GM23338 (cell line): ENCODE measurements at regions not wholly inside any gene's neighbourhood (a gene's known extent, or its start where the extent isn't known, plus 50 kb on each side); places are given as distances from the start of the nearest gene placed in this dataset.

Source experiments
- ATAC-seq: fragments of 200-7000 bp; cut with Tn5 transposase; 3 replicates; pipeline ENCODE4 v1.9.1; 2020
- DNase-seq: peaks from one replicate; pipeline ENCODE4 v3.0.0-alpha.2; 2015; ENCODE audit warnings: low spot score
- H2AFZ ChIP-seq: fragments of 200-600 bp; sonication (generic); 2 replicates; pipeline ENCODE4 v1.8.0; 2016; ENCODE audit warnings: antibody characterized with exemption, mild to moderate bottlenecking, moderate library complexity
- H3F3A ChIP-seq: fragments of 200-600 bp; sonication (generic); replicated peaks from 2 replicates; pipeline ENCODE4 v1.8.0; 2017; ENCODE audit warnings: antibody characterized with exemption, mixed run types, low read depth
- H3K27ac ChIP-seq: fragments of 200-600 bp; sonication (generic); 2 replicates; pipeline ENCODE4 v1.6.1; 2016; ENCODE audit warnings: low read depth
- H3K27me3 ChIP-seq: fragments of 200-600 bp; sonication (generic); 2 replicates; pipeline ENCODE4 v1.8.0; 2016; ENCODE audit warnings: mild to moderate bottlenecking, mixed run types, moderate library complexity; ENCODE audit not compliant: insufficient read depth
- H3K36me3 ChIP-seq: fragments of 200-600 bp; sonication (generic); 2 replicates; pipeline ENCODE4 v1.8.0; 2016; ENCODE audit warnings: mild to moderate bottlenecking; ENCODE audit not compliant: insufficient read depth
- H3K4me1 ChIP-seq: fragments of 200-600 bp; sonication (generic); 2 replicates; pipeline ENCODE4 v1.8.0; 2016; ENCODE audit warnings: mild to moderate bottlenecking, moderate library complexity; ENCODE audit not compliant: insufficient read depth
- H3K4me2 ChIP-seq: fragments of 200-600 bp; sonication (generic); 2 replicates; pipeline ENCODE4 v1.7.1; 2017; ENCODE audit warnings: mixed run types
- H3K4me3 ChIP-seq: fragments of 200-600 bp; sonication (generic); 2 replicates; pipeline ENCODE4 v1.6.1; 2016; ENCODE audit warnings: mixed run types
- H3K79me2 ChIP-seq: fragments of 200-600 bp; sonication (generic); replicated peaks from 2 replicates; pipeline ENCODE4 v1.8.0; 2017; ENCODE audit warnings: mild to moderate bottlenecking; ENCODE audit not compliant: insufficient read depth
- H3K9me2 ChIP-seq: fragments of 200-600 bp; sonication (generic); 2 replicates; pipeline ENCODE4 v1.8.0; 2017; ENCODE audit not compliant: insufficient read depth
- H4K20me1 ChIP-seq: fragments of 200-600 bp; sonication (generic); replicated peaks from 2 replicates; pipeline ENCODE4 v1.8.0; 2017; ENCODE audit warnings: mild to moderate bottlenecking; ENCODE audit not compliant: insufficient read depth
- H3K27ac Mint-ChIP-seq: 2 replicates; pipeline ENCODE4 v1.8.0; 2020; ENCODE audit warnings: inconsistent platforms, mild to moderate bottlenecking, moderate library complexity, mixed read lengths
- H3K27me3 Mint-ChIP-seq: 3 replicates; pipeline ENCODE4 v1.8.0; 2022; ENCODE audit warnings: low read depth, mild to moderate bottlenecking, moderate library complexity, mixed read lengths, inconsistent platforms; ENCODE audit not compliant: insufficient read depth, poor library complexity
- H3K36me3 Mint-ChIP-seq: 3 replicates; pipeline ENCODE4 v1.8.0; 2021; ENCODE audit warnings: low read depth, mild to moderate bottlenecking, inconsistent platforms, moderate library complexity, mixed read lengths
- H3K4me1 Mint-ChIP-seq: 3 replicates; pipeline ENCODE4 v1.8.0; 2020; ENCODE audit warnings: mild to moderate bottlenecking, inconsistent platforms, mixed read lengths
- H3K4me3 Mint-ChIP-seq: 3 replicates; pipeline ENCODE4 v1.8.0; 2021; ENCODE audit warnings: moderate library complexity, mild to moderate bottlenecking, inconsistent platforms, mixed read lengths
- H3K9me3 Mint-ChIP-seq: 3 replicates; pipeline ENCODE4 v1.8.0; 2020; ENCODE audit warnings: moderate library complexity, mild to moderate bottlenecking, inconsistent platforms, mixed read lengths
- CREB1 ChIP-seq: fragments of 250-450 bp; sonication (Bioruptor Pico); IDR thresholded peaks from 2 replicates; pipeline ENCODE4 v1.5.0; 2020; ENCODE audit warnings: low read depth, mild to moderate bottlenecking, moderate library complexity
- CTCF ChIP-seq, 2 experiments: fragments of 200-600 bp in 1 of 2; sonication (generic) in 1 of 2; conservative IDR thresholded peaks; 2 replicates each; pipeline versions ENCODE4 v1.5.1 to v1.6.1; 2016 to 2017; ENCODE audit warnings: antibody characterized with exemption in 2 of 2, low read depth in 2 of 2, mild to moderate bottlenecking in 2 of 2, moderate library complexity in 1 of 2
- ETS1 ChIP-seq: IDR thresholded peaks from 2 replicates; pipeline ENCODE4 v1.6.1; 2016; ENCODE audit warnings: antibody characterized with exemption
- EZH2 ChIP-seq: fragments of 200-600 bp; sonication (generic); IDR thresholded peaks from one replicate; pipeline ENCODE4 v1.8.0; 2017; ENCODE audit warnings: antibody characterized with exemption, mild to moderate bottlenecking, low read depth; ENCODE audit not compliant: unreplicated experiment
- EZH2phosphoT487 ChIP-seq: fragments of 200-600 bp; sonication (generic); IDR thresholded peaks from one replicate; pipeline ENCODE4 v1.8.1; 2018; ENCODE audit warnings: antibody characterized with exemption; ENCODE audit not compliant: unreplicated experiment
- JUNB ChIP-seq: IDR thresholded peaks from one replicate; pipeline ENCODE4 v1.6.1; 2016; ENCODE audit warnings: antibody characterized with exemption; ENCODE audit not compliant: unreplicated experiment
- NANOG ChIP-seq: IDR thresholded peaks from 2 replicates; pipeline ENCODE4 v1.6.1; 2016; ENCODE audit warnings: antibody characterized with exemption, borderline replicate concordance
- POLR2AphosphoS5 ChIP-seq: IDR thresholded peaks from 2 replicates; pipeline ENCODE4 v1.6.1; 2016; ENCODE audit warnings: antibody characterized with exemption, low read depth
- REST ChIP-seq: IDR thresholded peaks from one replicate; pipeline ENCODE4 v1.6.1; 2018; ENCODE audit warnings: antibody characterized with exemption; ENCODE audit not compliant: unreplicated experiment
- STAT1 ChIP-seq: IDR thresholded peaks from one replicate; pipeline ENCODE4 v1.6.1; 2016; ENCODE audit warnings: antibody characterized with exemption; ENCODE audit not compliant: unreplicated experiment
- ZNF114 ChIP-seq: fragments of 250-450 bp; sonication (Bioruptor Pico); IDR thresholded peaks from 2 replicates; pipeline ENCODE4 v1.5.0; 2020; ENCODE audit warnings: mild to moderate bottlenecking, moderate library complexity
- ZNF331 ChIP-seq: fragments of 250-450 bp; sonication (Bioruptor Pico); IDR thresholded peaks from 2 replicates; pipeline ENCODE4 v1.5.0; 2020; ENCODE audit warnings: low read depth, mild to moderate bottlenecking, moderate library complexity
- ZNF462 ChIP-seq: fragments of 250-450 bp; sonication (Bioruptor Pico); IDR thresholded peaks from 2 replicates; pipeline ENCODE4 v1.5.0; 2020; ENCODE audit warnings: mild to moderate bottlenecking, moderate library complexity

GRCh38 chr20:61193164-61193563 is 58.9 kb upstream of the CDH4 start:
- H3K4me1 ChIP-seq = no peaks in the 10 kb centered on the region
- H3K36me3 ChIP-seq = no peaks in the 10 kb centered on the region
- H3K79me2 ChIP-seq = no peaks in the 10 kb centered on the region
- Mint-ChIP-seq H3K36me3 (peaks cover 6% of the 10 kb centered on the region; the same call in 1 of the 3 replicates), H3K9me3 (peaks cover 16% of the 10 kb centered on the region; the same call in 2 of the 3 replicates), H3K27ac (no peak overlapping the region), H3K4me1 (peaks cover 7% of the 10 kb centered on the region), H3K27me3 (peaks cover 3% of the 10 kb centered on the region), H3K4me3 (no peak overlapping the region)
- H4K20me1 ChIP-seq = no peaks in the 10 kb centered on the region
- TF ChIP-seq ZNF331 (CRISPR knock-in tag) (no peak), ZNF462 (CRISPR knock-in tag) (no peak), EZH2 (no peak), NANOG (no peak), EZH2phosphoT487 (no peak), POLR2AphosphoS5 (no peak), REST (no peak), CTCF (conservative IDR thresholded peaks at IDR 0.05; ENCODE audit: low read depth in 2 of 2) (no peak), CREB1 (no peak), STAT1 (no peak), ETS1 (no peak), ZNF114 (no peak), JUNB (no peak)
- H2AFZ ChIP-seq = no peak overlapping the region
- ATAC-seq (no peak), DNase-seq (no peak)
- H3K4me3 ChIP-seq = no peak overlapping the region
- H3K27ac ChIP-seq = no peak overlapping the region
- no peaks in the 10 kb centered on the region for H3F3A ChIP-seq
- peaks cover 3% of the 10 kb centered on the region; the same call in 1 of the 2 replicates for H3K27me3 ChIP-seq
- no peaks in the 10 kb centered on the region for H3K9me2 ChIP-seq
- H3K4me2 ChIP-seq = no peak overlapping the region
